Thymus (tissue), 11 donors: ENCODE measurements at regions not wholly inside any gene's neighbourhood (a gene's known extent, or its start where the extent isn't known, plus 50 kb on each side); places are given as distances from the start of the nearest gene placed in this dataset.

ENCODE experiments used
- DNase-seq, 9 donors: peaks; one replicate each; pipeline ENCODE4 v3.0.0-alpha.2; 2013; ENCODE audit warnings: low spot score in 9 of 9, low read depth in 6 of 9, missing footprints in 1 of 9
- H3K27ac ChIP-seq, 2 donors: one replicate each; pipeline ENCODE4 v1.5.1; 2013; ENCODE audit warnings: control low read depth in 1 of 2, low read depth in 1 of 2, low read length in 1 of 2, mild to moderate bottlenecking in 1 of 2, moderate library complexity in 1 of 2
- H3K27me3 ChIP-seq, 2 donors: one replicate each; pipeline ENCODE4 v1.5.1; 2013; ENCODE audit warnings: low read length in 1 of 2; ENCODE audit not compliant: control insufficient read depth in 2 of 2, insufficient read depth in 1 of 2
- H3K36me3 ChIP-seq, 2 donors: one replicate each; pipeline ENCODE4 v1.5.1; 2013; ENCODE audit warnings: low read length in 1 of 2, mild to moderate bottlenecking in 1 of 2, moderate library complexity in 1 of 2; ENCODE audit not compliant: control insufficient read depth in 2 of 2, insufficient read depth in 2 of 2
- H3K4me1 ChIP-seq, 2 donors: one replicate each; pipeline ENCODE4 v1.5.1; 2013; ENCODE audit warnings: low read length in 2 of 2; ENCODE audit not compliant: control insufficient read depth in 2 of 2, insufficient read depth in 2 of 2
- H3K4me3 ChIP-seq, 2 donors: one replicate each; pipeline ENCODE4 v1.5.1; 2013; ENCODE audit warnings: low read length in 2 of 2, control low read depth in 1 of 2, mild to moderate bottlenecking in 1 of 2
- H3K9me3 ChIP-seq, 2 donors: one replicate each; pipeline ENCODE4 v1.5.1; 2013; ENCODE audit warnings: low read length in 1 of 2, mild to moderate bottlenecking in 1 of 2; ENCODE audit not compliant: control insufficient read depth in 2 of 2, insufficient read depth in 1 of 2
- WGBS: extraction: QIAGEN DNeasy Blood & Tissue Kit; methylation state at CpG from one replicate; pipeline ENCODE4 v1.1.7; 2013; 5-methylcytosine and 5-hydroxymethylcytosine counted together
- donor health status: healthy.

DNA sequence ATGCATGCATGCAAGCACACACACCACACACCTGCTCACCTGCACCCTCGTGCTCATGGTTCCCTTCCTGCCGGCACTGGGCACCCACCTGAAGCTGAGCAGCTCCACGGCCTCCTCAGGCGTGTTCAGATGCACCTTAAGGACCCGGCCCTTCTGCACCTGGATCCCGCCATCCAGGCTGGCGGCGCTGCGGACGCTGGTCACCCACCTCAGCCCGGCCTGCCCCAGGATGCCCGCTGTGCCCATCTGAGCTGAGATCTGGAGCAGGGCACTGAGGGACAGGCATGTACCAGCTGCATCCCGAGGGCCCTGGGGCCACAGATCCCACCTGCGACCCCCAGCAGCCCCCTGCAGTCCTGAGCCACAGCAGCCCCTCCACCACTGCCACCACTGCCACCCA is 110.0 kb downstream of the LITAF start:
- Histone ChIP-seq H3K4me1 (no peaks in the 10 kb centered on the region), H3K9me3 (peaks cover 0 to 6% of the 10 kb centered on the region in 2 donors), H3K36me3 (no peaks in the 10 kb centered on the region), H3K27me3 (no peaks in the 10 kb centered on the region), H3K27ac (no peak overlapping the region), H3K4me3 (no peak overlapping the region)
- WGBS, result 96% methylated on average over 14 of the region's 14 CpGs
- no peak for DNase-seq

GRCh38 chr16:11478431-11479119 is 108.1 kb downstream of the LITAF start:
- Histone ChIP-seq H3K4me3 (no peak overlapping the region), H3K36me3 (no peaks in the 10 kb centered on the region), H3K27me3 (no peaks in the 10 kb centered on the region), H3K27ac (no peak overlapping the region), H3K9me3 (peaks cover 0 to 10% of the 10 kb centered on the region in 2 donors), H3K4me1 (no peaks in the 10 kb centered on the region)
- WGBS, result 96% methylated on average over 17 of the region's 17 CpGs
- no peak for DNase-seq

DNA sequence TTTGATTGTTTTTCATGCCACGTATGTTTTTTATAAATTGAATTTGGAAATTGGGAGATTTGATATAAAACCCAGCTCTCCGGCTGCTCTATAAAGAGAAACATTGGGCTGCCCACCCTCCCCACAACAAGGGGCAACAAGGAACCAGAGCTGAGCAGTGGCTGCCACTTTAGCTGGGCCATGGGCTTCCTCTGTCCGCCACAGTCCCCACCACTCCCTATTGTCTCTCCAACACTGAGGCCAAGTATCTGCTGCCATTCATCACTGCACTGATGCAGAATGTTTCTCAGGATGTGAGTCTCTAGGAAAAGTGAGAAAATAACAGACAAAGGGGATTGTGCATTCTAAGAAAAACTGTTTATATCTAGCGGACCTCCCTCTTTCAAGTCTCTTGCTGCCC is 106.8 kb downstream of the LITAF start:
- no peak overlapping the region for H3K27ac ChIP-seq
- DNase-seq, result no peak
- WGBS, result 99% methylated on average over 4 of the region's 4 CpGs
- no peak overlapping the region for H3K4me3 ChIP-seq
- H3K4me1 ChIP-seq, result no peaks in the 10 kb centered on the region
- H3K36me3 ChIP-seq, result no peaks in the 10 kb centered on the region
- H3K9me3 ChIP-seq, result peaks cover 0 to 17% of the 10 kb centered on the region in 2 donors
- no peaks in the 10 kb centered on the region for H3K27me3 ChIP-seq

GRCh38 chr16:11480634-11481033 is 106.1 kb downstream of the LITAF start:
- Histone ChIP-seq H3K27ac (no peak overlapping the region), H3K4me3 (no peak overlapping the region), H3K36me3 (no peaks in the 10 kb centered on the region), H3K4me1 (no peaks in the 10 kb centered on the region), H3K9me3 (peaks cover 0 to 24% of the 10 kb centered on the region in 2 donors), H3K27me3 (no peaks in the 10 kb centered on the region)
- 99% methylated on average over 5 of the region's 5 CpGs for WGBS
- no peak for DNase-seq

DNA sequence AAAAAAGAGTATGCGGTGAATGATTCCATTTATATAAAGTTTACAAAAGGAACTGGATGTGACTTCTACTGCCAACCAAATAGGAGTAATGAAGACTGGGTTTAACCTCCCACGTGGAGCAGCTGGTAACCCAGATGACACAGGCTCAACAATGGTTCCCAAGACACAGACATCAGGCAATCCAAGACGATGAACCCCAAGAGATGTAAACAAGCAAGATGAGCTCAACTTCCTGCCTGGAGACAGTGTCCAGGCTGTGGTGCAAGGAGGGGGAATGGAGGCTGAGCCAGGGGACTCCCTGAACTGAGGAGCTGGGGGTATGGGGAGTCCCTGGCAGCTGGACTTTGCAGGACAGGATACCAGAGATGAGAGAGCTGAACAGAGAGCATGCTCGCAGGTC is 104.7 kb downstream of the LITAF start:
- WGBS, result 90% methylated on average over 4 of the region's 4 CpGs
- H3K9me3 ChIP-seq, result peaks cover 0 to 24% of the 10 kb centered on the region in 2 donors
- no peaks in the 10 kb centered on the region for H3K27me3 ChIP-seq
- no peak overlapping the region for H3K27ac ChIP-seq
- no peaks in the 10 kb centered on the region for H3K4me1 ChIP-seq
- DNase-seq, result no peak
- H3K4me3 ChIP-seq, result no peak overlapping the region
- H3K36me3 ChIP-seq, result no peaks in the 10 kb centered on the region

- 94% methylated on average over 6 of the region's 6 CpGs for WGBS
- H3K4me1 ChIP-seq, result no peaks in the 10 kb centered on the region
- no peak overlapping the region for H3K4me3 ChIP-seq
- no peaks in the 10 kb centered on the region for H3K27me3 ChIP-seq
- DNase-seq, result no peak
- H3K9me3 ChIP-seq, result peaks cover 0 to 22% of the 10 kb centered on the region in 2 donors
- H3K36me3 ChIP-seq, result no peaks in the 10 kb centered on the region
- no peak overlapping the region for H3K27ac ChIP-seq
Observed at GRCh38 chr16:11482946-11483748, 103.6 kb downstream of the LITAF start.

DNA sequence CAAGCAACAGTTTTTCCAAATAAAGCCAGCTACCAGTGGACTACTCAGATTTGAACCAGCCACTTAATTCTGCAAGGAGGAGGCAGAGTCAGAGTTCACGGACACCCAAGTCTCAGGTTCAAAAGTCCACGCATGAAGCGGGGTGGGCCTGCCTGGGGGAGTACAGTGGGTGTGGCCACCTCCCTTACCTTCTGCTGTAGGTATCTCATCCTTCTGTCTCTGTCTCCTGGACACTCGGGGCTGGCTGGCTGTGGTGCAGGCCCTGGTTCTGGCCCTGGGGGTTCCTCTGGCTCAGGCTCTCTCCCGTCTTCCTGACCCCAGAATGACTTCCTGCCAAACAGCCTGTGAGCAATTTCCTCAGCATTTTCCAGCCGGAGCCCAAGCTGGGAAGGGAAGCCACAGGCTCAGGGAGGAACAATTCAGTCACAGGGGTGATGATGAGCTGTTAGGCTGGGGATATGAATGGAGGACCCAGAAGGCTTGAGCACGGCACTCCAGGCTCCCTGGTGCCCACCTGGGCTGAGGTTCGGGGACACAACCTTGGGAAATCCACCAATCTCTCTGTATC is 101.9 kb downstream of the LITAF start:
- peaks cover 0 to 19% of the 10 kb centered on the region in 2 donors for H3K9me3 ChIP-seq
- no peak overlapping the region for H3K27ac ChIP-seq
- no peaks in the 10 kb centered on the region for H3K36me3 ChIP-seq
- DNase-seq, result no peak
- 91% methylated on average over 8 of the region's 8 CpGs for WGBS
- H3K4me3 ChIP-seq, result no peak overlapping the region
- no peaks in the 10 kb centered on the region for H3K27me3 ChIP-seq
- H3K4me1 ChIP-seq, result no peaks in the 10 kb centered on the region

DNA sequence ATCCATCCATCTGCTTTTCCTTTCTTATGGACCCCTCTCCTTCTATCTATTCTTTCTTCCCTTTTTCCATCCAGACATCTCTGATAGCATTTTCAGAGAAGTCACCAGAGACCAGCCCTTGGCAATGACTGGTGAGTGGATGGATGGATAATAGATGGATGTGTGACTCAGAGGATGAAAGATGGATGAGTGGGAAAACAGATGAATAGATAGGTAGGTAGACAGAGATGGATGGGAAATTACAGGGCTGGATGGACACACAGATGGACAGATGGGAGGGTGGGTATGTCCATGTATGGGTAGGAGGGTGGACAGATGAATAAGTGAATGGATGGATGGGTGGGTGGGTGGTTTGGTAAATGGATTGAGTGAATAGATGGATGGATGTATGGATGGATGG is 101.0 kb downstream of the LITAF start:
- no peaks in the 10 kb centered on the region for H3K36me3 ChIP-seq
- no peak overlapping the region for H3K27ac ChIP-seq
- peaks cover 0 to 19% of the 10 kb centered on the region in 2 donors for H3K9me3 ChIP-seq
- no peak for DNase-seq
- H3K4me3 ChIP-seq, result no peak overlapping the region
- no peaks in the 10 kb centered on the region for H3K4me1 ChIP-seq
- no peaks in the 10 kb centered on the region for H3K27me3 ChIP-seq

GRCh38 chr16:11487289-11487688 is 99.4 kb downstream of the LITAF start:
- H3K36me3 ChIP-seq, result no peaks in the 10 kb centered on the region

More at GRCh38 chr16:11487289-11487688, 99.4 kb downstream of the LITAF start:
- no peak for DNase-seq
- no peaks in the 10 kb centered on the region for H3K27me3 ChIP-seq
- peaks cover 0 to 17% of the 10 kb centered on the region in 2 donors for H3K9me3 ChIP-seq
- no peak overlapping the region for H3K4me3 ChIP-seq
- no peak overlapping the region for H3K27ac ChIP-seq
- WGBS, result 94% methylated on average over 2 of the region's 2 CpGs
- no peaks in the 10 kb centered on the region for H3K4me1 ChIP-seq
